ENCODE measurements at regions not wholly inside any gene's neighbourhood (a gene's known extent, or its start where the extent isn't known, plus 50 kb on each side); places are given as distances from the start of the nearest gene placed in this dataset.

DNA sequence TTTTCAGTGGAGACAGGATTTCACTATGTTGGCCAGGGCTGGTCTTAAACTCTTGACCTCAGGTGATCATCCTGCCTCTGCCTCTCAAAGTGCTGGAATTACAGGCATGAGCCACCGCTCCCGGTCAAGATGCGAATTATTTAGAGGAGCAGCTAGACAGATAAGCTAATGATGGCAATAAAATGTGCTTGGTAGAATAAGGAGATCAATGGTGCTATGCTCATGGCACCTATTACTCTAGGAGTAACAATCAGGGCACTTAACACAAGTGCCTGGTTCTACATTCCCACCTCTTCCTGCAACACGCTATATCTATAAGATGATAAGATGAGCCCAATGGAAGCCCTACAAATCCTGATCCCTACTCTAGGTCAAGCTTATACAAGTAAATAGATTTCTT is 61.4 kb upstream of the LOC128125822 start:
- H3K27ac ChIP-seq = no peak overlapping the region
- no peak for TF ChIP-seq ZFX (IDR thresholded peaks at IDR 0.05; ENCODE audit: borderline replicate concordance)
- TF ChIP-seq, protein P1, sequence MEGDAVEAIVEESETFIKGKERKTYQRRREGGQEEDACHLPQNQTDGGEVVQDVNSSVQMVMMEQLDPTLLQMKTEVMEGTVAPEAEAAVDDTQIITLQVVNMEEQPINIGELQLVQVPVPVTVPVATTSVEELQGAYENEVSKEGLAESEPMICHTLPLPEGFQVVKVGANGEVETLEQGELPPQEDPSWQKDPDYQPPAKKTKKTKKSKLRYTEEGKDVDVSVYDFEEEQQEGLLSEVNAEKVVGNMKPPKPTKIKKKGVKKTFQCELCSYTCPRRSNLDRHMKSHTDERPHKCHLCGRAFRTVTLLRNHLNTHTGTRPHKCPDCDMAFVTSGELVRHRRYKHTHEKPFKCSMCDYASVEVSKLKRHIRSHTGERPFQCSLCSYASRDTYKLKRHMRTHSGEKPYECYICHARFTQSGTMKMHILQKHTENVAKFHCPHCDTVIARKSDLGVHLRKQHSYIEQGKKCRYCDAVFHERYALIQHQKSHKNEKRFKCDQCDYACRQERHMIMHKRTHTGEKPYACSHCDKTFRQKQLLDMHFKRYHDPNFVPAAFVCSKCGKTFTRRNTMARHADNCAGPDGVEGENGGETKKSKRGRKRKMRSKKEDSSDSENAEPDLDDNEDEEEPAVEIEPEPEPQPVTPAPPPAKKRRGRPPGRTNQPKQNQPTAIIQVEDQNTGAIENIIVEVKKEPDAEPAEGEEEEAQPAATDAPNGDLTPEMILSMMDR (IDR thresholded peaks at IDR 0.05) = no peak

DNA sequence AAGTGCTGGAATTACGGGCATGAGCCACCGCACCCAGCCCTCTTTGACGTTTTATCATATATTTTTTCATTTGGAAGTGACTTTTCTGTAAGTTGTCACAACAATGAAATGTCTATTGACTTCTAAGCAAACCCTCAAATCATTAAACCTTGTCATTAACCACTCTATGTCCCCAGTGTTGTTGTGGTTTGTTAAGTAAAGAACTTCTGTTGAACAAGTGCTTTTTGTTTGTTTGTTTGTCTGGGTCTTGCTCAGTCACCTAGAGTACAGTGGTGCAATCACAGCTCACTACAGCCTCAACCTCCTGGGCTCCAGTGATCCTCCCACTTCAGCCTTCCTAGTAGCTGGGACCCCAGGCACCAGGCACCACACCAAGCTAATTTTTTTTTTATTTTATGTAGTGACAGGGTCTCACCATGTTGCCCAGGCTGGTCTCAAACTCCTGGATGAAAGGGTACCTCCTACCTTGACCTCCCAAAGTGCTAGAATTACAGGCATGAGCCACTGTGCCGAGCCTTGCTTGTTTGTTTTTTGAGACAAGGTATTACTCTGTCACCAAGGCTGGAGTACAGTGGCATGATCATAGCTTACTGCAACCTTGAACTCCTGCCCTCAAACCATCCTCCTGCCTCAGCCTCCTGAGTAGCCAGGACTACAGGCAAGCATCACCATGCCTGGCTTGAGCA is 57.6 kb upstream of the LOC128125822 start:
- H3K27ac ChIP-seq = no peak overlapping the region
- no peak for TF ChIP-seq ZFX (IDR thresholded peaks at IDR 0.05; ENCODE audit: borderline replicate concordance)
- TF ChIP-seq, protein P1 (IDR thresholded peaks at IDR 0.05) = no peak

DNA sequence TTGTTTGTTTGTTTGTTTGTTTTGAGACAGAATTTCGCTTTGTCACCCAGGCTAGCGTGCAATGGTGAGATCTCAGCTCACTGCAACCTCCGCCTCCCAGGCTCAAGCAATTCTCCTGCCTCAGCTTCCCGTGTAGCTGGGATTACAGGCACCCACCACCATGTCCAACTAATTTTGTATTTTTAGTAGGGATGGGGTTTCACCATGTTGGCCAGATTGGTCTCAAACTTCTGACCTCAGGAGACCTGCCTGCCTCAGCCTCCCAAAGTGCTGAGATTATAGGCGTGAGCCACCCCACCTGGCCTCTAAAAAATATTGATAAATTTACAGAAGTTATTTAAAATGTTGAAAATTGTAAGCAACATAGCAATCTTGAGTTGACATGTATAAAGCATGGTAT is 57.1 kb upstream of the LOC128125822 start:
- peak overlapping the region; percentile 60 for H3K27ac ChIP-seq

DNA sequence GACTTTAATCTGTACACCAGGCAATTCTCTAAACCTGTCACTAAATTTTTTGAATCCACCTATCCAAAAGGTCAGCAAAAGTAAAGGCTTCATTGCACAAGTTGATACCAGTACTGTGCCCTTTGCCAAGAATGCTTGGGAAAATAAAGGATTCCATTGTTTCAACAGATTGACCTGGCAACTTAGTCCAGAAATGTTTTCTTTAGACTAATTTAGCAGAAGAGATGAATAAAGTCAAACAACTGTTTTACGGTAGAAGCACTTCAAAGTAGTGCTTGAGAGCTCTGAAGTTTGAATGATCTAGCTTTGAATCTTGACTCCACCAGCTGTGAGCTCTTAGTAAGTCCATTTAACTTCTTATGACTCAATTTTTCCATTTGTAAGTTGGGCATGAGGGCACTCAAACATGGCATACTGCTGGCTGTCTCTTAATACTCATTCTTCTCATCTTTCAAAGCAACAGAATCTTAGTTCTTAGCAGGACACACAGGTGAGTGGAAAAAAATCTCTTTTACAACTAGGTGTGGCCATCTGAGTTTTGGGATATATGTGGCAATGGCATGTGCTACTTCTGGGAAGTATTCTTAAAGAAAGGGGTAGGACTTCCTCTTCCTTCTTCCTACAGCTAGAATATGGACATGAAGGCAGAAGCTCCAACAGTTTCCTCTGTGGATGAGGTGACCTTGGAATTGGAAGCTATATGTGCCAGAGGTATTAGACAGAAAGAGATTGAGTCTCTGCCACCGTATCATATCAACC is 55.9 kb upstream of the LOC128125822 start:
- TF ChIP-seq ZFX (IDR thresholded peaks at IDR 0.05; ENCODE audit: borderline replicate concordance) = no peak
- TF ChIP-seq, protein P1 (IDR thresholded peaks at IDR 0.05) = no peak
- peak overlapping the region; percentile 60 for H3K27ac ChIP-seq

DNA sequence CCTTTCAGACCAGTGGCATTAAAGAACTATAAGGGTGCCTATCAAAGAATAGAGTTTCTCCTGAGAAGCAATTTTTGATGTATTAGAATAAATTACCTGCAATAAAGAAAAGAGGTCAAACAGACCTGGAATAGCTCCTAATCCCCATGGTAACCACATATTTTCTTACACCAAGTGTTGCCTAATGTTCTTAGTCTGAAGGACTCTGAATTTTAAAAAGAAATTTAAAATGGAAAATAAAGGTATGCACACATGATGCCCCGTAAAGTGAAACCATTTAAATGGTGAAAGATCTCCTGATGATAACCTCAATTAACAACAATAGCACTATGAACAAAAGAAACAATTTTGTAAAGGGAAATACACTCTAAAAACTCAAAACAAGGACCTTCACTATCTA is 55.1 kb upstream of the LOC128125822 start:
- no peak overlapping the region; the same call in 1 of the 2 replicates for H3K27ac ChIP-seq
- TF ChIP-seq, protein P1 (IDR thresholded peaks at IDR 0.05) = no peak
- no peak for TF ChIP-seq ZFX (IDR thresholded peaks at IDR 0.05; ENCODE audit: borderline replicate concordance)

DNA sequence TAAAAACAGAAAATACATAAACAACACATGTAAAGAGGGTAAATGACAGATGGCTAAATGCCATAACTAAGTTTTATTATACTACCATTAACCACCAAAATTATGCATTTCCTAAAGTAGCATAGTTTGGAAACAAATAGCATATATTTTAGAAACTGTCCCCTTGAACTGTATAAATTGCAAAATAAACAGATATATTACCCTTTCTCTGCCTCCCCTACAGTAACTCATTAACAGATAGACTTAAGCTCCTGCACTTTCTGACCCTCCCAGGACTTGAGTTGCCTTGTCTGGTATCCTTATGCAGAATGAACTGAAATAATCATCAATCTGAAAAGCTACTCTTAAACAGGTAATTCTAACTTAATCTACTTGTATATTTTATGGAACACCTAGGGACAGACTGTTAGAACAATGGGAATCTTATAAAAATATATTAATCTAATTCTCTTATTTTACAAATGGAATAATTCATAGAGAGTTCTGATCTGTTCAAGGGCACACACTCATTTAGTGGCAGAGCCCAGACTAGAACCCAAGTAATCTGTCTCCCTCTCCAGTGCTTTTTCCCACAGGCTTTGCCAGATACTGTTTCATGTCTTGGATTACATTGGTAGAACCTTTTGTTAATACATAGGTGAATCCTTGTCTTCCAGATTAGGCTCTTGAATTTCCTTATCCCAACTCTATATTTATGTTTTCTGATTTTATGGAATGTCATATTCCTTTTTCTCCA is 50.6 kb upstream of the LOC128125822 start:
- H3K27ac ChIP-seq = no peak overlapping the region
- no peak for TF ChIP-seq ZFX (IDR thresholded peaks at IDR 0.05; ENCODE audit: borderline replicate concordance)
- TF ChIP-seq, protein P1 (IDR thresholded peaks at IDR 0.05) = no peak
